HepG2 (cell line): ENCODE measurements at regions not wholly inside any gene's neighbourhood (a gene's known extent, or its start where the extent isn't known, plus 50 kb on each side); places are given as distances from the start of the nearest gene placed in this dataset.

Experiments used
- ATAC-seq: fragments of 200-7000 bp; cut with Tn5 transposase; 3 replicates; pipeline ENCODE4 v1.9.1; 2020; ENCODE audit warnings: mild to moderate bottlenecking, moderate library complexity
- BruUV-seq: library from RNA; stranded (reverse); fragments of 400-500 nt; replicated peaks from 2 replicates; lab custom pipeline; 2021; lab: Mats Ljungman, UMichigan
- CTCF ChIA-PET: fragments of 300-600 bp; formaldehyde crosslinking; extraction: SDS; loops from one replicate; lab custom pipeline; 2021; ENCODE audit warnings: low total read pairs, inconsistent platforms, low intra/inter-chr PET ratio; lab: Yijun Ruan, JAX
- POLR2A ChIA-PET: fragments of 350-600 bp; sonication (Branson Sonifier 250); formaldehyde crosslinking; loops from one replicate; lab custom pipeline; 2020; ENCODE audit warnings: antibody characterized with exemption, inconsistent platforms; lab: Yijun Ruan, JAX
- DNase-seq: peaks from one replicate; pipeline ENCODE4 v3.0.0-alpha.2; 2015; ENCODE audit warnings: low spot score
- FAIRE-seq: peaks from 3 replicates; lab custom pipeline; 2011; peaks lifted over from hg19 to GRCh38; lab: Jason Lieb, UNC
- H2AFZ ChIP-seq: one replicate; pipeline ENCODE4 v1.6.1; 2011; ENCODE audit warnings: low read length, inconsistent platforms
- H3K27ac ChIP-seq: fragments of 300-600 bp; 3 replicates; pipeline ENCODE4 v1.8.0; 2011; ENCODE audit warnings: mixed run types, mild to moderate bottlenecking, mixed read lengths, low read length, inconsistent platforms; ENCODE audit not compliant: insufficient read depth; ENCODE audit errors: extremely low read length
- H3K27me3 ChIP-seq, 2 experiments: fragments of 200-600 bp in 1 of 2; 2 replicates in 1 of 2; 3 replicates in 1 of 2; pipeline versions ENCODE4 v1.6.0 to v1.8.0; 2011; ENCODE audit warnings: low read length in 2 of 2, mild to moderate bottlenecking in 2 of 2, moderate library complexity in 2 of 2, inconsistent platforms in 1 of 2; ENCODE audit not compliant: insufficient read depth in 2 of 2, control insufficient read depth in 1 of 2
- H3K36me3 ChIP-seq, 2 experiments: fragments of 200-600 bp in 1 of 2; replicated peaks in 1 of 2; 2 replicates in 1 of 2; 3 replicates in 1 of 2; pipeline versions ENCODE4 v1.5.1 to v1.8.0; 2011; ENCODE audit warnings: low read length in 2 of 2, inconsistent platforms in 1 of 2; ENCODE audit not compliant: insufficient read depth in 2 of 2, control insufficient read depth in 1 of 2
- H3K4me1 ChIP-seq: 2 replicates; pipeline ENCODE4 v1.5.1; 2012; ENCODE audit warnings: low read length, inconsistent platforms; ENCODE audit not compliant: insufficient read depth
- H3K4me2 ChIP-seq: 2 replicates; pipeline ENCODE4 v1.6.0; 2011; ENCODE audit warnings: low read depth, low read length, inconsistent platforms
- H3K4me3 ChIP-seq, 3 experiments: fragments of 200-600 bp in 1 of 3; sonication (generic), shearing (Covaris generic) in 1 of 3; replicated peaks in 1 of 3; 2 replicates each; pipeline ENCODE4 v1.5.1; 2011 to 2016; ENCODE audit warnings: low read length in 3 of 3, inconsistent platforms in 2 of 3, low read depth in 2 of 3, mild to moderate bottlenecking in 2 of 3, control low read depth in 1 of 3, mixed read lengths in 1 of 3; ENCODE audit not compliant: insufficient read depth in 1 of 3
- H3K79me2 ChIP-seq: one replicate; pipeline ENCODE4 v1.6.1; 2011; ENCODE audit warnings: low read length, inconsistent platforms; ENCODE audit not compliant: insufficient read depth
- H3K9ac ChIP-seq: 2 replicates; pipeline ENCODE4 v1.6.0; 2011; ENCODE audit warnings: mild to moderate bottlenecking, low read depth, low read length, inconsistent platforms; ENCODE audit not compliant: insufficient read depth
- H3K9me3 ChIP-seq: 2 replicates; pipeline ENCODE4 v1.5.1; 2012; ENCODE audit warnings: mild to moderate bottlenecking, low read length
- H4K20me1 ChIP-seq: 2 replicates; pipeline ENCODE4 v1.6.0; 2011; ENCODE audit warnings: inconsistent platforms, mild to moderate bottlenecking, low read length, moderate library complexity; ENCODE audit not compliant: insufficient read depth
- CENPX ChIP-seq: sonication (generic); formaldehyde crosslinking; IDR thresholded peaks from 2 replicates; pipeline ENCODE4 v1.9.0; 2021; ENCODE audit warnings: mild to moderate bottlenecking, missing genetic modification reagents, moderate library complexity
- HNRNPK ChIP-seq: fragments of 200-400 bp; formaldehyde crosslinking; IDR thresholded peaks from 2 replicates; pipeline ENCODE4 v1.6.1; 2018; ENCODE audit warnings: low read length, low read depth, moderate library complexity, mild to moderate bottlenecking; ENCODE audit not compliant: poor library complexity, severe bottlenecking
- KDM1A ChIP-seq: IDR thresholded peaks from 2 replicates; pipeline ENCODE4 v1.6.1; 2016; ENCODE audit warnings: missing compliant biosample characterization
- LRRFIP1 ChIP-seq: sonication (generic); formaldehyde crosslinking; conservative IDR thresholded peaks from 2 replicates; pipeline ENCODE4 v1.4.0; 2020; ENCODE audit warnings: missing genetic modification reagents
- MLXIP ChIP-seq: sonication (generic); formaldehyde crosslinking; IDR thresholded peaks from 2 replicates; pipeline ENCODE4 v1.9.0; 2021; ENCODE audit warnings: missing genetic modification reagents, borderline replicate concordance
- ZNF17 ChIP-seq: sonication (generic); formaldehyde crosslinking; IDR thresholded peaks from 2 replicates; pipeline ENCODE4 v1.5.0; 2020; ENCODE audit warnings: mild to moderate bottlenecking, missing genetic modification reagents
- ZNF670 ChIP-seq: sonication (generic); formaldehyde crosslinking; IDR thresholded peaks from 2 replicates; pipeline ENCODE4 v1.8.0; 2022; ENCODE audit warnings: mild to moderate bottlenecking, missing genetic modification reagents, borderline replicate concordance
- ZNF713 ChIP-seq: sonication (generic); formaldehyde crosslinking; IDR thresholded peaks from 2 replicates; pipeline ENCODE4 v1.4.0; 2020; ENCODE audit warnings: mild to moderate bottlenecking, missing genetic modification reagents
- WGBS: methylation state at CpG from one replicate; pipeline ENCODE4 v1.1.6; 2017; ENCODE audit warnings: low lambda C conversion rate; 5-methylcytosine and 5-hydroxymethylcytosine counted together
- in situ Hi-C: cut with HindIII; loops from 2 replicates; pipeline ENCODE4 v1.10.0; 2017; ENCODE audit warnings: low pct_unique_long_range_greater_than_20kb; ENCODE audit not compliant: extremely low pct_ligation_motif_present
- intact Hi-C: fragments of 100-400 bp; cut with micrococcal nuclease; formaldehyde crosslinking; loops from one replicate; pipeline ENCODE4 v1.10.0; 2022; ENCODE audit not compliant: unreplicated experiment
- TF ChIP-seq, protein P1 (sequence below): sonication (generic); formaldehyde crosslinking; IDR thresholded peaks from 2 replicates; pipeline ENCODE4 v1.5.0; 2020; ENCODE audit warnings: missing genetic modification reagents, mild to moderate bottlenecking, borderline replicate concordance

DNA sequence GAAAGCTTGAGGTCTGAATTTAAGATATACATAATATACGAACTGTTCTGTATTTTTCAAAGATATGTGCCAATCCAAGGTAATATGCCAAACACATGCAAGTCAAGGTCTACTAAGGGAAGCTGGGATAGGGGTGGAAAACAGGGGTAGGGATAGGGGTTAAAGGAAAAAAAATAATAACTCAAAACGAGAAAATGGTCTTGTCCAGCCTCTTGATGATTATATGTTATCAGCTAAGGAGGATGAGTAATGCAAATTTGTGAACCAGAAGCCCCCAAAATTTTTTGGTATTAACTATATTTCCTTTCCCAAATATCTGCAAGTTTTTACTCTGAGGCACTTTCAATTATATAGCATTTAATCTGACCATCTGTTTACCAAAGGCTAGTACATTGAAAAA is 219.3 kb downstream of the ZEB2 start:
- POLR2A ChIA-PET = no interaction called here
- intact Hi-C loops = no loop called here
- ATAC-seq (no peak), FAIRE-seq (no peak)
- BruUV-seq = no TSS peak
- Histone ChIP-seq H4K20me1 (no peaks in the 10 kb centered on the region), H3K9me3 (no peaks in the 10 kb centered on the region), H3K36me3 (no peaks in the 10 kb centered on the region), H3K4me3 (no peak overlapping the region), H3K27me3 (no peaks in the 10 kb centered on the region), H3K27ac (no peak overlapping the region)
- TF ChIP-seq HNRNPK = peak; percentile 97
- TF ChIP-seq CENPX = no peak
- TF ChIP-seq LRRFIP1 (CRISPR knock-in tag) = no peak
- TF ChIP-seq, all 625 proteins: peak for 1
- CTCF ChIA-PET = no interaction called here
- no peak overlapping the region for H3K4me2 ChIP-seq
- no peaks in the 10 kb centered on the region for H3K79me2 ChIP-seq
- no peaks in the 10 kb centered on the region for H3K4me1 ChIP-seq
- 36% methylated on average over 2 of the region's 2 CpGs for WGBS
- no peak overlapping the region for H2AFZ ChIP-seq
- no peak for DNase-seq
- in situ Hi-C loops = no loop called here
- no peak overlapping the region for H3K9ac ChIP-seq

- H3K4me1 ChIP-seq = no peaks in the 10 kb centered on the region
- H3K4me3 ChIP-seq = no peak overlapping the region
- in situ Hi-C loops (no loop called here), intact Hi-C loops (no loop called here)
- H3K9ac ChIP-seq = no peak overlapping the region
- ATAC-seq (no peak), FAIRE-seq (no peak), DNase-seq (no peak)
- no peaks in the 10 kb centered on the region for H4K20me1 ChIP-seq
- no TSS peak for BruUV-seq
- CTCF ChIA-PET = no interaction called here
- no peaks in the 10 kb centered on the region for H3K79me2 ChIP-seq
- no peaks in the 10 kb centered on the region for H3K36me3 ChIP-seq
- no peak overlapping the region for H3K27ac ChIP-seq
- no peak overlapping the region for H3K4me2 ChIP-seq
- POLR2A ChIA-PET = no interaction called here
- TF ChIP-seq, protein P1, sequence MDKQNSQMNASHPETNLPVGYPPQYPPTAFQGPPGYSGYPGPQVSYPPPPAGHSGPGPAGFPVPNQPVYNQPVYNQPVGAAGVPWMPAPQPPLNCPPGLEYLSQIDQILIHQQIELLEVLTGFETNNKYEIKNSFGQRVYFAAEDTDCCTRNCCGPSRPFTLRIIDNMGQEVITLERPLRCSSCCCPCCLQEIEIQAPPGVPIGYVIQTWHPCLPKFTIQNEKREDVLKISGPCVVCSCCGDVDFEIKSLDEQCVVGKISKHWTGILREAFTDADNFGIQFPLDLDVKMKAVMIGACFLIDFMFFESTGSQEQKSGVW (CRISPR knock-in tag) = no peak
- TF ChIP-seq ZNF17 (CRISPR knock-in tag) (no peak), ZNF670 (CRISPR knock-in tag) (no peak), ZNF713 (CRISPR knock-in tag) (no peak), MLXIP (no peak), KDM1A (CRISPR knock-in tag) (no peak)
- H3K9me3 ChIP-seq = no peaks in the 10 kb centered on the region
- H2AFZ ChIP-seq = no peak overlapping the region
- WGBS = 29% methylated on average over 1 of the region's 1 CpG
- no peaks in the 10 kb centered on the region for H3K27me3 ChIP-seq
These were observed 229.6 kb downstream of the ZEB2 start for GRCh38 chr2:144290276-144290675.
